ENCODE measurements at regions not wholly inside any gene's neighbourhood (a gene's known extent, or its start where the extent isn't known, plus 50 kb on each side); places are given as distances from the start of the nearest gene placed in this dataset.

DNA sequence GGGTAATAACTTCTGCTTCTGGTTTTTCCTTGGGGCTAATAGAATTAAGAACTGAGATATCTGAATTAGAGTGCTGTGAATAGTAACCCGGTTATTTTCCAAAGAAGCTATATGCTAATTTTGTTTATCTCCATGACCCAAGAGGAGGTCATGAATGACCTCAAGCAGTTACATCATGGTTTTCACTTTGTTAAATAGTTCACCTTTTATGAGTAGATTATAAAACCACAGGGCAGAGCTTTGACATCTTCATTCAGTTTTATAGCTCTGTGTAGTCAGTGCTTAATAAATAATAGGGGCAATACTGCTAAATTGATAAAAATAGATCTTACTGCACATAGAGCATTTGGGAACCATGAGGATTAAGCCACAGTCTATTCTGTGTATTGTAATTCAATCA, 462.2 kb downstream of the LRIG3 start:
- TF ChIP-seq CHD1 (IDR thresholded peaks at IDR 0.05; ENCODE audit: low read depth, low read length): no peak
- no peak for TF ChIP-seq MAZ (IDR thresholded peaks at IDR 0.05; ENCODE audit: borderline replicate concordance, low read depth, low read length)
- TF ChIP-seq BHLHE40 (IDR thresholded peaks at IDR 0.05; ENCODE audit: low read depth, low read length): no peak
- no peak for TF ChIP-seq SMC3 (IDR thresholded peaks at IDR 0.05; ENCODE audit: low read depth, low read length)
- no peak for TF ChIP-seq POLR2A (IDR thresholded peaks at IDR 0.05; ENCODE audit: low read depth, low read length)
- no peak for TF ChIP-seq MAFK (IDR thresholded peaks at IDR 0.05; ENCODE audit: low read depth, low read length)
- no peak overlapping the region for H2BK20ac ChIP-seq (ENCODE audit: low read depth, low read length)
- H3K4me3 ChIP-seq (ENCODE audit: insufficient read depth, low read depth, low read length): no peak overlapping the region
- H4K8ac ChIP-seq (ENCODE audit: low read depth in 2 of 2, low read length in 2 of 2): no peak overlapping the region
- H3K36me3 ChIP-seq (ENCODE audit: control insufficient read depth, insufficient read depth, low read length): no peaks in the 10 kb centered on the region
- H4K91ac ChIP-seq (ENCODE audit: insufficient read depth, low read depth, low read length): no peak overlapping the region
- H3K4me2 ChIP-seq (ENCODE audit: low read depth, low read length): no peak overlapping the region
- no peak overlapping the region for H4K5ac ChIP-seq (ENCODE audit: low read depth, low read length)
- no peak overlapping the region for H3K27ac ChIP-seq (ENCODE audit: insufficient read depth, low read length)
- intact Hi-C loops (cut with micrococcal nuclease): no loop called here
- H2AFZ ChIP-seq (replicated peaks; ENCODE audit: low read length, poor library complexity): no peak overlapping the region
- H3K9me1 ChIP-seq (ENCODE audit: insufficient read depth, low read length): peaks cover 4% of the 10 kb centered on the region; the same call in 1 of the 2 replicates
- dilution Hi-C loops (cut with HindIII; ENCODE audit: low sequenced_read_pairs, unreplicated experiment): no loop called here
- ChIA-PET POLR2A (ENCODE audit: unreplicated experiment) (no interaction called here), CTCF (interaction anchor here (0.8 kb wide), 1 partner anchor 11 kb away, joined by 3 read pairs; no protein-coding TSS in a partner anchor)
- no peak overlapping the region for H3K4ac ChIP-seq (ENCODE audit: low read depth, low read length)
- no CpG with 5 or more reads among the region's 1 CpG for WGBS, 2 experiments (ENCODE audit: extremely low coverage in 2 of 2, insufficient read length in 1 of 2)
- no peak overlapping the region for H3K14ac ChIP-seq (replicated peaks; ENCODE audit: low read depth, low read length)
- H3K27me3 ChIP-seq (ENCODE audit: control insufficient read depth, insufficient read depth, low read length): no peaks in the 10 kb centered on the region
- H3K56ac ChIP-seq (ENCODE audit: extremely low read depth, insufficient read depth, low read length): no peak overlapping the region
- H2AK5ac ChIP-seq (ENCODE audit: low read depth, low read length): no peak overlapping the region
- no peak overlapping the region for H2AK9ac ChIP-seq (replicated peaks; ENCODE audit: low read depth, low read length, poor library complexity)
- no peaks in the 10 kb centered on the region for H4K20me1 ChIP-seq (ENCODE audit: insufficient read depth, low read length)
- no TSS peak for BruUV-seq (replicated peaks)
- ATAC-seq (ENCODE audit: low read depth): no peak
- H3K23ac ChIP-seq (ENCODE audit: low read depth, low read length): no peak overlapping the region
- no peak overlapping the region for H3K18ac ChIP-seq (ENCODE audit: low read depth, low read length)
- H2BK120ac ChIP-seq (ENCODE audit: low read depth, low read length): no peak overlapping the region
- no peak overlapping the region for H2BK15ac ChIP-seq (ENCODE audit: low read depth, low read length)
- no peaks in the 10 kb centered on the region for H3K79me1 ChIP-seq (ENCODE audit: low read depth in 1 of 2, low read length in 2 of 2)
- H2BK5ac ChIP-seq (ENCODE audit: low read depth, low read length, poor library complexity, severe bottlenecking): no peak overlapping the region
- DNase-seq: peak; percentile 39
- H3K4me1 ChIP-seq (ENCODE audit: control insufficient read depth, insufficient read depth, low read length): peaks cover 4% of the 10 kb centered on the region
- in situ Hi-C loops (cut with MboI; ENCODE audit: low sequenced_read_pairs): no loop called here
- H3K9me3 ChIP-seq (ENCODE audit: control insufficient read depth, insufficient read depth, low read length): no peaks in the 10 kb centered on the region
- H3K9ac ChIP-seq (ENCODE audit: low read depth, low read length): no peak overlapping the region
